GM12878 (cell line): ENCODE measurements at regions not wholly inside any gene's neighbourhood (a gene's known extent, or its start where the extent isn't known, plus 50 kb on each side); places are given as distances from the start of the nearest gene placed in this dataset.
A peak's percentile ranks its signal among the peaks of the same experiment; 100 is the strongest.

ENCODE experiments used
- ATAC-seq: fragments of 200-7000 bp; cut with Tn5 transposase; 3 replicates; pipeline ENCODE4 v1.9.1; 2020; ENCODE audit warnings: mild to moderate bottlenecking, moderate library complexity
- BruUV-seq: library from RNA; stranded (reverse); fragments of 400-500 nt; replicated peaks from 2 replicates; lab custom pipeline; 2021; lab: Mats Ljungman, UMichigan
- CTCF ChIA-PET: fragments of 300-600 bp; sonication (Branson Sonifier 250); formaldehyde crosslinking; extraction: SDS; loops from one replicate; lab custom pipeline; 2021; ENCODE audit warnings: inconsistent platforms; lab: Yijun Ruan, JAX
- POLR2A ChIA-PET: fragments of 350-600 bp; formaldehyde crosslinking; extraction: SDS; loops from one replicate; lab custom pipeline; 2021; ENCODE audit warnings: inconsistent platforms; lab: Charles Lee
- RAD21 ChIA-PET: fragments of 300-600 bp; sonication (Branson Sonifier 250); formaldehyde crosslinking; loops from one replicate; lab custom pipeline; 2023; ENCODE audit warnings: antibody characterized with exemption; ENCODE audit not compliant: unreplicated experiment; lab: Charles Lee
- SMC1A ChIA-PET: fragments of 300-600 bp; sonication (Branson Sonifier 250); formaldehyde crosslinking; loops from one replicate; lab custom pipeline; 2023; ENCODE audit not compliant: unreplicated experiment, uncharacterized antibody; lab: Charles Lee
- DNase-seq: peaks from one replicate; pipeline ENCODE4 v3.0.0-alpha.2; 2011; ENCODE audit warnings: low read depth, low spot score
- FAIRE-seq: peaks from 3 replicates; lab custom pipeline; 2011; peaks lifted over from hg19 to GRCh38; lab: Jason Lieb, UNC
- H2AFZ ChIP-seq: 2 replicates; pipeline ENCODE4 v1.6.0; 2011; ENCODE audit warnings: low read depth, low read length, control low read depth; ENCODE audit not compliant: control insufficient read depth
- H3K27ac ChIP-seq: 2 replicates; pipeline ENCODE4 v1.5.1; 2011; ENCODE audit warnings: control low read depth; ENCODE audit not compliant: control insufficient read depth, insufficient read depth
- H3K27me3 ChIP-seq, 2 experiments: replicated peaks in 1 of 2; 2 replicates each; pipeline versions ENCODE4 v1.6.0 to v1.6.1; 2011; ENCODE audit warnings: low read length in 1 of 2; ENCODE audit not compliant: control insufficient read depth in 2 of 2, insufficient read depth in 2 of 2
- H3K36me3 ChIP-seq, 2 experiments: 2 replicates each; pipeline ENCODE4 v1.5.1; 2011; ENCODE audit warnings: low read length in 1 of 2; ENCODE audit not compliant: control insufficient read depth in 2 of 2, insufficient read depth in 2 of 2
- H3K4me1 ChIP-seq: 2 replicates; pipeline ENCODE4 v1.6.1; 2011; ENCODE audit warnings: mild to moderate bottlenecking, low read length, moderate library complexity, mixed read lengths; ENCODE audit not compliant: control insufficient read depth, insufficient read depth
- H3K4me2 ChIP-seq: 2 replicates; pipeline ENCODE4 v1.6.0; 2011; ENCODE audit warnings: control low read depth; ENCODE audit not compliant: control insufficient read depth, insufficient read depth
- H3K4me3 ChIP-seq: fragments of 200-600 bp; sonication (generic); 2 replicates; pipeline ENCODE4 v1.5.1; 2016
- H3K79me2 ChIP-seq: 2 replicates; pipeline ENCODE4 v1.6.0; 2011; ENCODE audit warnings: low read length; ENCODE audit not compliant: control insufficient read depth, insufficient read depth
- H3K9ac ChIP-seq: 2 replicates; pipeline ENCODE4 v1.8.0; 2011; ENCODE audit warnings: low read length, control low read depth, mixed read lengths; ENCODE audit not compliant: control insufficient read depth, insufficient read depth
- H3K9me3 ChIP-seq: replicated peaks from 3 replicates; pipeline ENCODE4 v1.5.1; 2011; ENCODE audit warnings: mild to moderate bottlenecking, low read length; ENCODE audit not compliant: control insufficient read depth, insufficient read depth
- H4K20me1 ChIP-seq: 2 replicates; pipeline ENCODE4 v1.6.0; 2011; ENCODE audit not compliant: control insufficient read depth, insufficient read depth
- EP300 ChIP-seq, 2 experiments: fragments of 150-350 bp in 1 of 2; IDR thresholded peaks; 2 replicates each; pipeline ENCODE4 v1.6.1; 2011 to 2012; ENCODE audit warnings: low read depth in 2 of 2, low read length in 2 of 2, borderline replicate concordance in 1 of 2, improper control_type of control experiment in 1 of 2, inconsistent platforms in 1 of 2; ENCODE audit not compliant: control insufficient read depth in 1 of 2
- EZH2 ChIP-seq: IDR thresholded peaks from 2 replicates; pipeline ENCODE4 v1.6.1; 2012; ENCODE audit warnings: low read depth, mild to moderate bottlenecking, control low read depth, inconsistent platforms, low read length, borderline replicate concordance; ENCODE audit not compliant: control insufficient read depth
- MEF2A ChIP-seq: IDR thresholded peaks from 2 replicates; pipeline ENCODE4 v1.6.1; 2011; ENCODE audit warnings: low read depth, mild to moderate bottlenecking, low read length, moderate library complexity; ENCODE audit not compliant: insufficient read depth
- NFXL1 ChIP-seq: fragments of 450-650 bp; IDR thresholded peaks from 2 replicates; pipeline ENCODE4 v1.6.1; 2017; ENCODE audit warnings: antibody characterized with exemption, mild to moderate bottlenecking, borderline replicate concordance
- SMARCA5 ChIP-seq: fragments of 450-650 bp; IDR thresholded peaks from 2 replicates; pipeline ENCODE4 v1.6.1; 2017; ENCODE audit warnings: mild to moderate bottlenecking
- ZBED1 ChIP-seq: IDR thresholded peaks from 2 replicates; pipeline ENCODE4 v1.6.1; 2016; ENCODE audit warnings: borderline replicate concordance
- WGBS: methylation state at CpG from one replicate; pipeline ENCODE4 v1.1.6; 2016; ENCODE audit warnings: low lambda C conversion rate; ENCODE audit not compliant: insufficient replicate concordance, insufficient coverage; ENCODE audit errors: missing lambda C conversion rate; 5-methylcytosine and 5-hydroxymethylcytosine counted together
- in situ Hi-C: fragments of 300-500 bp; cut with MboI; formaldehyde crosslinking; loops from 9 replicates; pipeline ENCODE4 v1.14.3; 2018; ENCODE audit warnings: mixed read lengths
- intact Hi-C: fragments of 100-400 bp; cut with micrococcal nuclease; formaldehyde crosslinking; loops from one replicate; pipeline ENCODE4 v1.14.2; 2022; ENCODE audit not compliant: unreplicated experiment
- TF ChIP-seq, protein P1 (sequence below), 3 experiments: IDR thresholded peaks in 2 of 3; conservative IDR thresholded peaks in 1 of 3; 2 replicates each; pipeline ENCODE4 v1.5.1; 2011; ENCODE audit warnings: low read depth in 3 of 3, low read length in 3 of 3, mild to moderate bottlenecking in 3 of 3, control low read depth in 2 of 3, moderate library complexity in 2 of 3, inconsistent platforms in 1 of 3, mixed read lengths in 1 of 3; ENCODE audit not compliant: control insufficient read depth in 2 of 3, insufficient read depth in 1 of 3; ENCODE audit errors: extremely low read depth in 1 of 3

- WGBS: 17% methylated on average over 4 of the region's 4 CpGs
- no peak overlapping the region for H3K27ac ChIP-seq
- in situ Hi-C loops (no loop called here), intact Hi-C loops (no loop called here)
- no peak overlapping the region for H2AFZ ChIP-seq
- FAIRE-seq (peak; percentile 7), DNase-seq (no peak), ATAC-seq (no peak)
- no TSS peak for BruUV-seq
- ChIA-PET CTCF (no interaction called here), SMC1A (no interaction called here), RAD21 (no interaction called here), POLR2A (interaction anchor here (0.6 kb wide), 1 partner anchor 10 kb away, joined by 3 read pairs; no protein-coding TSS in a partner anchor)
- H3K9ac ChIP-seq: no peak overlapping the region
- H3K36me3 ChIP-seq: no peaks in the 10 kb centered on the region
- no peak overlapping the region for H3K4me2 ChIP-seq
- no peaks in the 10 kb centered on the region for H3K79me2 ChIP-seq
- no peaks in the 10 kb centered on the region for H4K20me1 ChIP-seq
- H3K4me3 ChIP-seq: no peak overlapping the region
- H3K4me1 ChIP-seq: no peaks in the 10 kb centered on the region
- H3K27me3 ChIP-seq: no peaks in the 10 kb centered on the region
- no peaks in the 10 kb centered on the region for H3K9me3 ChIP-seq
- TF ChIP-seq, protein P1, sequence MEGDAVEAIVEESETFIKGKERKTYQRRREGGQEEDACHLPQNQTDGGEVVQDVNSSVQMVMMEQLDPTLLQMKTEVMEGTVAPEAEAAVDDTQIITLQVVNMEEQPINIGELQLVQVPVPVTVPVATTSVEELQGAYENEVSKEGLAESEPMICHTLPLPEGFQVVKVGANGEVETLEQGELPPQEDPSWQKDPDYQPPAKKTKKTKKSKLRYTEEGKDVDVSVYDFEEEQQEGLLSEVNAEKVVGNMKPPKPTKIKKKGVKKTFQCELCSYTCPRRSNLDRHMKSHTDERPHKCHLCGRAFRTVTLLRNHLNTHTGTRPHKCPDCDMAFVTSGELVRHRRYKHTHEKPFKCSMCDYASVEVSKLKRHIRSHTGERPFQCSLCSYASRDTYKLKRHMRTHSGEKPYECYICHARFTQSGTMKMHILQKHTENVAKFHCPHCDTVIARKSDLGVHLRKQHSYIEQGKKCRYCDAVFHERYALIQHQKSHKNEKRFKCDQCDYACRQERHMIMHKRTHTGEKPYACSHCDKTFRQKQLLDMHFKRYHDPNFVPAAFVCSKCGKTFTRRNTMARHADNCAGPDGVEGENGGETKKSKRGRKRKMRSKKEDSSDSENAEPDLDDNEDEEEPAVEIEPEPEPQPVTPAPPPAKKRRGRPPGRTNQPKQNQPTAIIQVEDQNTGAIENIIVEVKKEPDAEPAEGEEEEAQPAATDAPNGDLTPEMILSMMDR (IDR thresholded peaks at IDR 0.05 in 2 of 3, conservative IDR thresholded peaks at IDR 0.05 in 1 of 3; ENCODE audit: control insufficient read depth in 2 of 3, extremely low read depth in 1 of 3, insufficient read depth in 1 of 3, low read depth in 3 of 3, low read length in 3 of 3): no peak
- TF ChIP-seq MEF2A (no peak), EP300 (IDR thresholded peaks at IDR 0.05; ENCODE audit: borderline replicate concordance in 1 of 2, control insufficient read depth in 1 of 2, low read depth in 2 of 2, low read length in 2 of 2) (no peak)
Observed at GRCh38 chr9:78490231-78490630, 193.3 kb downstream of the PSAT1 start.

DNA sequence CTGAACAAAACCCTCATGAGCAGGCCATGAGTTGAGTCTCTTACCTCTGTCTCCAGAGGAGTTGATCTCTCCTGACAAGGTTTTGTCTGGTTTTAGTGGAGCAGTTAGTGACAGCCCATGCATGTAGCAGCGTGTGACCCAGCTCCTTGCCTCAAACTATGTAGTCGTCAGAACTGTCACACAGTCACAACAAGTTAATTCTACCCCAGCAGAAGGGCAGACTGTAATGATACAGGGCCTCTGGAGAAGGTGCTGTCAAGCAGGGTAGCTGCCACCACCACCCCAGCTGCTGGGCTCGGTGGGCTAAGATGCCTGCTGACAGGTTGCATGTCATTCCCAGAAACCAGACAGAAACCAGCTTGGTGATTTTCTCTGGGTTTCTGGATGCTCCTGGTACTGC lies 194.5 kb downstream of the PSAT1 start:
- WGBS: 9% methylated on average over 3 of the region's 3 CpGs
- Histone ChIP-seq H2AFZ (no peak overlapping the region), H3K36me3 (no peaks in the 10 kb centered on the region), H3K4me1 (no peaks in the 10 kb centered on the region), H3K27me3 (no peaks in the 10 kb centered on the region), H4K20me1 (no peaks in the 10 kb centered on the region), H3K79me2 (no peaks in the 10 kb centered on the region), H3K27ac (no peak overlapping the region), H3K9me3 (no peaks in the 10 kb centered on the region), H3K9ac (no peak overlapping the region), H3K4me2 (no peak overlapping the region), H3K4me3 (no peak overlapping the region)
- ChIA-PET SMC1A (no interaction called here), CTCF (no interaction called here), RAD21 (no interaction called here), POLR2A (no interaction called here)
- no TSS peak for BruUV-seq
- in situ Hi-C loops: no loop called here
- ATAC-seq (no peak), DNase-seq (no peak), FAIRE-seq (no peak)
- no peak for TF ChIP-seq SMARCA5
- TF ChIP-seq NFXL1: no peak
- no peak for TF ChIP-seq EZH2
- no peak for TF ChIP-seq ZBED1
- intact Hi-C loops: no loop called here
